ENCODE measurements at regions not wholly inside any gene's neighbourhood (a gene's known extent, or its start where the extent isn't known, plus 50 kb on each side); places are given as distances from the start of the nearest gene placed in this dataset.

- H3K9ac ChIP-seq (ENCODE audit: low read length), result no peak overlapping the region
Measured at GRCh38 chr2:83567551-83567950, 891.5 kb downstream of the SUCLG1 start.

GRCh38 chr2:83565626-83566025 is 893.5 kb downstream of the SUCLG1 start:
- Histone ChIP-seq H3K4me1 (ENCODE audit: low read length) (no peaks in the 10 kb centered on the region), H3K27ac (ENCODE audit: low read length) (no peak overlapping the region), H3K9me3 (replicated peaks; ENCODE audit: insufficient read depth, low read length) (no peaks in the 10 kb centered on the region), H3K4me3 (ENCODE audit: low read length) (no peak overlapping the region), H3K9me2 (replicated peaks; ENCODE audit: insufficient read depth, low read length) (no peaks in the 10 kb centered on the region), H3K27me3 (replicated peaks; ENCODE audit: insufficient read depth, low read length) (no peaks in the 10 kb centered on the region), H3F3A (ENCODE audit: insufficient read depth, low read length) (no peaks in the 10 kb centered on the region), H3K9ac (ENCODE audit: low read length) (no peak overlapping the region), H3K79me2 (ENCODE audit: low read length) (no peaks in the 10 kb centered on the region), H4K20me1 (ENCODE audit: insufficient read depth, low read length) (no peaks in the 10 kb centered on the region), H3K4me2 (ENCODE audit: low read depth, low read length) (no peak overlapping the region), H2AFZ (ENCODE audit: low read length) (no peak overlapping the region), H3K36me3 (replicated peaks; ENCODE audit: insufficient read depth, low read length) (no peaks in the 10 kb centered on the region)
- TF ChIP-seq EZH2 (optimal IDR thresholded peaks at IDR 0.05; ENCODE audit: low read depth, low read length), result no peak
- no peak for TF ChIP-seq CTCF (IDR thresholded peaks at IDR 0.05; ENCODE audit: low read length)
- no peak for TF ChIP-seq EZH2phosphoT487 (IDR thresholded peaks at IDR 0.05; ENCODE audit: low read length)
- no peak for DNase-seq

More at GRCh38 chr2:83567551-83567950, 891.5 kb downstream of the SUCLG1 start:
- H3K9me2 ChIP-seq (replicated peaks; ENCODE audit: insufficient read depth, low read length), result no peaks in the 10 kb centered on the region
- no peak for DNase-seq
- H3K36me3 ChIP-seq (replicated peaks; ENCODE audit: insufficient read depth, low read length), result no peaks in the 10 kb centered on the region
- no peak overlapping the region for H3K27ac ChIP-seq (ENCODE audit: low read length)
- no peaks in the 10 kb centered on the region for H4K20me1 ChIP-seq (ENCODE audit: insufficient read depth, low read length)
- no peaks in the 10 kb centered on the region for H3F3A ChIP-seq (ENCODE audit: insufficient read depth, low read length)
- no peaks in the 10 kb centered on the region for H3K4me1 ChIP-seq (ENCODE audit: low read length)
- H3K79me2 ChIP-seq (ENCODE audit: low read length), result no peaks in the 10 kb centered on the region
- no peak overlapping the region for H3K4me3 ChIP-seq (ENCODE audit: low read length)
- H3K9me3 ChIP-seq (replicated peaks; ENCODE audit: insufficient read depth, low read length), result no peaks in the 10 kb centered on the region
- TF ChIP-seq EZH2 (optimal IDR thresholded peaks at IDR 0.05; ENCODE audit: low read depth, low read length), result no peak
- TF ChIP-seq EZH2phosphoT487 (IDR thresholded peaks at IDR 0.05; ENCODE audit: low read length), result no peak
- no peak for TF ChIP-seq CTCF (IDR thresholded peaks at IDR 0.05; ENCODE audit: low read length)
- no peaks in the 10 kb centered on the region for H3K27me3 ChIP-seq (replicated peaks; ENCODE audit: insufficient read depth, low read length)
- no peak overlapping the region for H3K4me2 ChIP-seq (ENCODE audit: low read depth, low read length)
- H2AFZ ChIP-seq (ENCODE audit: low read length), result no peak overlapping the region

GRCh38 chr2:83565181-83565580 is 893.9 kb downstream of the SUCLG1 start:
- Histone ChIP-seq H3F3A (ENCODE audit: insufficient read depth, low read length) (no peaks in the 10 kb centered on the region), H3K9me3 (replicated peaks; ENCODE audit: insufficient read depth, low read length) (no peaks in the 10 kb centered on the region), H3K36me3 (replicated peaks; ENCODE audit: insufficient read depth, low read length) (no peaks in the 10 kb centered on the region), H3K4me2 (ENCODE audit: low read depth, low read length) (no peak overlapping the region), H4K20me1 (ENCODE audit: insufficient read depth, low read length) (no peaks in the 10 kb centered on the region), H2AFZ (ENCODE audit: low read length) (no peak overlapping the region), H3K9ac (ENCODE audit: low read length) (no peak overlapping the region), H3K27ac (ENCODE audit: low read length) (no peak overlapping the region), H3K4me1 (ENCODE audit: low read length) (no peaks in the 10 kb centered on the region), H3K27me3 (replicated peaks; ENCODE audit: insufficient read depth, low read length) (no peaks in the 10 kb centered on the region), H3K9me2 (replicated peaks; ENCODE audit: insufficient read depth, low read length) (no peaks in the 10 kb centered on the region), H3K4me3 (ENCODE audit: low read length) (no peak overlapping the region), H3K79me2 (ENCODE audit: low read length) (no peaks in the 10 kb centered on the region)
- no peak for DNase-seq
- TF ChIP-seq CTCF (IDR thresholded peaks at IDR 0.05; ENCODE audit: low read length), result no peak
- no peak for TF ChIP-seq EZH2 (optimal IDR thresholded peaks at IDR 0.05; ENCODE audit: low read depth, low read length)
- TF ChIP-seq EZH2phosphoT487 (IDR thresholded peaks at IDR 0.05; ENCODE audit: low read length), result no peak
